H1 (cell line): ENCODE measurements at regions not wholly inside any gene's neighbourhood (a gene's known extent, or its start where the extent isn't known, plus 50 kb on each side); places are given as distances from the start of the nearest gene placed in this dataset.

Experiments used
- ATF3 ChIP-seq: IDR thresholded peaks from 2 replicates; pipeline ENCODE4 v1.6.1; 2011; ENCODE audit warnings: low read depth, mild to moderate bottlenecking, low read length; ENCODE audit not compliant: insufficient read depth
- SP1 ChIP-seq: IDR thresholded peaks from 2 replicates; pipeline ENCODE4 v1.6.1; 2011; ENCODE audit warnings: low read depth, low read length
- USF2 ChIP-seq: IDR thresholded peaks from 2 replicates; pipeline ENCODE4 v1.6.1; 2011; ENCODE audit warnings: low read length, improper control_type of control experiment
- YY1 ChIP-seq: IDR thresholded peaks from 2 replicates; pipeline ENCODE4 v1.6.1; 2011; ENCODE audit warnings: low read depth, mild to moderate bottlenecking, low read length

GRCh38 chr4:130738233-130738632 lies 1642.3 kb downstream of the C4orf33 start (continued):
- TF ChIP-seq ATF3 (no peak), SP1 (no peak), USF2 (no peak), YY1 (no peak)
